Neural progenitor cell (in vitro differentiated cells): ENCODE measurements at regions not wholly inside any gene's neighbourhood (a gene's known extent, or its start where the extent isn't known, plus 50 kb on each side); places are given as distances from the start of the nearest gene placed in this dataset.

Experiments
- EZH2 ChIP-seq: fragments of 200-600 bp; sonication (generic); IDR thresholded peaks from 2 replicates; pipeline ENCODE4 v1.6.1; 2017; ENCODE audit warnings: antibody characterized with exemption, mild to moderate bottlenecking, moderate library complexity
- EZH2phosphoT487 ChIP-seq: fragments of 200-600 bp; sonication (generic); IDR thresholded peaks from 2 replicates; pipeline ENCODE4 v1.6.1; 2017; ENCODE audit warnings: antibody characterized with exemption
- TF ChIP-seq, protein P1 (sequence below): fragments of 200-600 bp; sonication (generic); IDR thresholded peaks from 2 replicates; pipeline ENCODE4 v1.5.1; 2017; ENCODE audit warnings: antibody characterized with exemption, mild to moderate bottlenecking

DNA sequence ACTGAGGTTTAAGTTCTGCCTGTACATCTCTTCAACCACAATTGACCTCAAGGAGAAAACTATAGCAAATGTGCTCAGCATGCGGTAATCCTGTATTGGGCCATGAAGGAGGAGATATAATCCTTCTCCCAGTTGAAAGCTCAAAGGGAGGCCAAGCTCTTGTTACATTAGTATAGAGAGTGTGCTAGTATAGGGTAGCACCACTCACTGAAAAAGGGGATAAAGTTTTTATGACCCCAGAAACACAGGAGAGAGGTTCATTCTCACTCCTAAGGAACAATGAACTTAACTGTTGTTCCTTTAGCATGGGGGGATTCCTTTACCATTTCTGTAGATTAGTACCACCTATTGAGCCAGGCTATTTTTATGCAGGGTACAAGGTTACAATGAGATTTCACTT is 267.7 kb downstream of the LRRIQ3 start:
- TF ChIP-seq, protein P1, sequence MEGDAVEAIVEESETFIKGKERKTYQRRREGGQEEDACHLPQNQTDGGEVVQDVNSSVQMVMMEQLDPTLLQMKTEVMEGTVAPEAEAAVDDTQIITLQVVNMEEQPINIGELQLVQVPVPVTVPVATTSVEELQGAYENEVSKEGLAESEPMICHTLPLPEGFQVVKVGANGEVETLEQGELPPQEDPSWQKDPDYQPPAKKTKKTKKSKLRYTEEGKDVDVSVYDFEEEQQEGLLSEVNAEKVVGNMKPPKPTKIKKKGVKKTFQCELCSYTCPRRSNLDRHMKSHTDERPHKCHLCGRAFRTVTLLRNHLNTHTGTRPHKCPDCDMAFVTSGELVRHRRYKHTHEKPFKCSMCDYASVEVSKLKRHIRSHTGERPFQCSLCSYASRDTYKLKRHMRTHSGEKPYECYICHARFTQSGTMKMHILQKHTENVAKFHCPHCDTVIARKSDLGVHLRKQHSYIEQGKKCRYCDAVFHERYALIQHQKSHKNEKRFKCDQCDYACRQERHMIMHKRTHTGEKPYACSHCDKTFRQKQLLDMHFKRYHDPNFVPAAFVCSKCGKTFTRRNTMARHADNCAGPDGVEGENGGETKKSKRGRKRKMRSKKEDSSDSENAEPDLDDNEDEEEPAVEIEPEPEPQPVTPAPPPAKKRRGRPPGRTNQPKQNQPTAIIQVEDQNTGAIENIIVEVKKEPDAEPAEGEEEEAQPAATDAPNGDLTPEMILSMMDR, result no peak
- TF ChIP-seq EZH2 (no peak), EZH2phosphoT487 (no peak)
